Stimulated activated CD4-positive, alpha-beta T cell treated with anti-CD3 and anti-CD28 coated beads, Interleukin-12 subunit alpha, Interleukin-12 subunit beta, amount 100 ng/mL, for 24 hours (primary cell): ENCODE measurements at regions not wholly inside any gene's neighbourhood (a gene's known extent, or its start where the extent isn't known, plus 50 kb on each side); places are given as distances from the start of the nearest gene placed in this dataset.
A peak's percentile ranks its signal among the peaks of the same experiment; 100 is the strongest.

Experiments
- DNase-seq, 2 experiments: peaks; one replicate each; pipeline ENCODE4 v3.0.0-alpha.2; 2020; ENCODE audit warnings: low read depth in 2 of 2

GRCh38 chr2:120425014-120425413 lies 79.1 kb downstream of the INHBB start:
- no peak for DNase-seq

GRCh38 chr2:120428748-120429147 lies 82.8 kb downstream of the INHBB start:
- DNase-seq = no peak

- no peak for DNase-seq
Measured at GRCh38 chr2:120429586-120430500, 83.9 kb downstream of the INHBB start.

- no peak for DNase-seq
Measured at GRCh38 chr2:120430501-120430830, 84.5 kb downstream of the INHBB start.

GRCh38 chr2:120430957-120431356 lies 85.0 kb downstream of the INHBB start:
- no peak for DNase-seq

- DNase-seq = no peak
Measured at GRCh38 chr2:120431386-120432292, 85.7 kb downstream of the INHBB start.

- no peak for DNase-seq
Measured at GRCh38 chr2:120432293-120432975, 86.5 kb downstream of the INHBB start.

- no peak for DNase-seq
Measured at GRCh38 chr2:120432976-120433815, 87.3 kb downstream of the INHBB start.

- DNase-seq = no peak
Measured at GRCh38 chr2:120433816-120434290, 87.9 kb downstream of the INHBB start.

GRCh38 chr2:120434492-120435308 lies 88.8 kb downstream of the INHBB start:
- no peak for DNase-seq

- DNase-seq = no peak
Measured at GRCh38 chr2:120435671-120436459, 89.9 kb downstream of the INHBB start.

GRCh38 chr2:120436460-120436739 lies 90.5 kb downstream of the INHBB start:
- no peak for DNase-seq

- peak in 1 of 2 experiments; percentile 20 for DNase-seq
Measured at GRCh38 chr2:120436885-120437603, 91.1 kb downstream of the INHBB start.

GRCh38 chr2:120437604-120438000 lies 91.7 kb downstream of the INHBB start:
- DNase-seq = no peak

GRCh38 chr2:120438301-120439066 lies 92.5 kb downstream of the INHBB start:
- DNase-seq = no peak

GRCh38 chr2:120439067-120439368 lies 93.1 kb downstream of the INHBB start:
- no peak for DNase-seq

- DNase-seq = no peak
Measured at GRCh38 chr2:120439637-120440384, 93.9 kb downstream of the INHBB start.
